HepG2 (cell line): ENCODE measurements at regions not wholly inside any gene's neighbourhood (a gene's known extent, or its start where the extent isn't known, plus 50 kb on each side); places are given as distances from the start of the nearest gene placed in this dataset.

Source experiments
- ATAC-seq: fragments of 200-7000 bp; cut with Tn5 transposase; 3 replicates; pipeline ENCODE4 v1.9.1; 2020; ENCODE audit warnings: mild to moderate bottlenecking, moderate library complexity
- BruUV-seq: library from RNA; stranded (reverse); fragments of 400-500 nt; replicated peaks from 2 replicates; lab custom pipeline; 2021; lab: Mats Ljungman, UMichigan
- CTCF ChIA-PET: fragments of 300-600 bp; formaldehyde crosslinking; extraction: SDS; loops from one replicate; lab custom pipeline; 2021; ENCODE audit warnings: low total read pairs, inconsistent platforms, low intra/inter-chr PET ratio; lab: Yijun Ruan, JAX
- POLR2A ChIA-PET: fragments of 350-600 bp; sonication (Branson Sonifier 250); formaldehyde crosslinking; loops from one replicate; lab custom pipeline; 2020; ENCODE audit warnings: antibody characterized with exemption, inconsistent platforms; lab: Yijun Ruan, JAX
- DNase-seq: peaks from one replicate; pipeline ENCODE4 v3.0.0-alpha.2; 2015; ENCODE audit warnings: low spot score
- FAIRE-seq: peaks from 3 replicates; lab custom pipeline; 2011; peaks lifted over from hg19 to GRCh38; lab: Jason Lieb, UNC
- H2AFZ ChIP-seq: one replicate; pipeline ENCODE4 v1.6.1; 2011; ENCODE audit warnings: low read length, inconsistent platforms
- H3K27ac ChIP-seq: fragments of 300-600 bp; 3 replicates; pipeline ENCODE4 v1.8.0; 2011; ENCODE audit warnings: mixed run types, mild to moderate bottlenecking, mixed read lengths, low read length, inconsistent platforms; ENCODE audit not compliant: insufficient read depth; ENCODE audit errors: extremely low read length
- H3K27me3 ChIP-seq, 2 experiments: fragments of 200-600 bp in 1 of 2; 2 replicates in 1 of 2; 3 replicates in 1 of 2; pipeline versions ENCODE4 v1.6.0 to v1.8.0; 2011; ENCODE audit warnings: low read length in 2 of 2, mild to moderate bottlenecking in 2 of 2, moderate library complexity in 2 of 2, inconsistent platforms in 1 of 2; ENCODE audit not compliant: insufficient read depth in 2 of 2, control insufficient read depth in 1 of 2
- H3K36me3 ChIP-seq, 2 experiments: fragments of 200-600 bp in 1 of 2; replicated peaks in 1 of 2; 2 replicates in 1 of 2; 3 replicates in 1 of 2; pipeline versions ENCODE4 v1.5.1 to v1.8.0; 2011; ENCODE audit warnings: low read length in 2 of 2, inconsistent platforms in 1 of 2; ENCODE audit not compliant: insufficient read depth in 2 of 2, control insufficient read depth in 1 of 2
- H3K4me1 ChIP-seq: 2 replicates; pipeline ENCODE4 v1.5.1; 2012; ENCODE audit warnings: low read length, inconsistent platforms; ENCODE audit not compliant: insufficient read depth
- H3K4me2 ChIP-seq: 2 replicates; pipeline ENCODE4 v1.6.0; 2011; ENCODE audit warnings: low read depth, low read length, inconsistent platforms
- H3K4me3 ChIP-seq, 3 experiments: fragments of 200-600 bp in 1 of 3; sonication (generic), shearing (Covaris generic) in 1 of 3; replicated peaks in 1 of 3; 2 replicates each; pipeline ENCODE4 v1.5.1; 2011 to 2016; ENCODE audit warnings: low read length in 3 of 3, inconsistent platforms in 2 of 3, low read depth in 2 of 3, mild to moderate bottlenecking in 2 of 3, control low read depth in 1 of 3, mixed read lengths in 1 of 3; ENCODE audit not compliant: insufficient read depth in 1 of 3
- H3K79me2 ChIP-seq: one replicate; pipeline ENCODE4 v1.6.1; 2011; ENCODE audit warnings: low read length, inconsistent platforms; ENCODE audit not compliant: insufficient read depth
- H3K9ac ChIP-seq: 2 replicates; pipeline ENCODE4 v1.6.0; 2011; ENCODE audit warnings: mild to moderate bottlenecking, low read depth, low read length, inconsistent platforms; ENCODE audit not compliant: insufficient read depth
- H3K9me3 ChIP-seq: 2 replicates; pipeline ENCODE4 v1.5.1; 2012; ENCODE audit warnings: mild to moderate bottlenecking, low read length
- H4K20me1 ChIP-seq: 2 replicates; pipeline ENCODE4 v1.6.0; 2011; ENCODE audit warnings: inconsistent platforms, mild to moderate bottlenecking, low read length, moderate library complexity; ENCODE audit not compliant: insufficient read depth
- AHDC1 ChIP-seq: sonication (generic); formaldehyde crosslinking; IDR thresholded peaks from 2 replicates; pipeline ENCODE4 v1.5.1; 2020; ENCODE audit warnings: mild to moderate bottlenecking, missing genetic modification reagents, borderline replicate concordance
- KDM1A ChIP-seq: IDR thresholded peaks from 2 replicates; pipeline ENCODE4 v1.6.1; 2016; ENCODE audit warnings: missing compliant biosample characterization
- MAFF ChIP-seq: IDR thresholded peaks from 2 replicates; pipeline ENCODE4 v1.6.1; 2011; ENCODE audit warnings: low read depth, low read length, improper control_type of control experiment
- ZMYM3 ChIP-seq: sonication (generic); formaldehyde crosslinking; IDR thresholded peaks from 2 replicates; pipeline ENCODE4 v1.5.1; 2020; ENCODE audit warnings: mild to moderate bottlenecking, missing genetic modification reagents
- ZNF629 ChIP-seq: sonication (generic); formaldehyde crosslinking; conservative IDR thresholded peaks from 2 replicates; pipeline ENCODE4 v1.5.0; 2020; ENCODE audit warnings: missing genetic modification reagents
- ZNF768 ChIP-seq: sonication (generic); formaldehyde crosslinking; IDR thresholded peaks from 2 replicates; pipeline ENCODE4 v1.4.0; 2020; ENCODE audit warnings: missing genetic modification reagents
- ZNF883 ChIP-seq: sonication (generic); formaldehyde crosslinking; IDR thresholded peaks from 2 replicates; pipeline ENCODE4 v1.5.1; 2020; ENCODE audit warnings: mild to moderate bottlenecking, missing genetic modification reagents; ENCODE audit errors: not compliant biosample characterization
- WGBS: methylation state at CpG from one replicate; pipeline ENCODE4 v1.1.6; 2017; ENCODE audit warnings: low lambda C conversion rate; 5-methylcytosine and 5-hydroxymethylcytosine counted together
- in situ Hi-C: cut with HindIII; loops from 2 replicates; pipeline ENCODE4 v1.10.0; 2017; ENCODE audit warnings: low pct_unique_long_range_greater_than_20kb; ENCODE audit not compliant: extremely low pct_ligation_motif_present
- intact Hi-C: fragments of 100-400 bp; cut with micrococcal nuclease; formaldehyde crosslinking; loops from one replicate; pipeline ENCODE4 v1.10.0; 2022; ENCODE audit not compliant: unreplicated experiment
- TF ChIP-seq, protein P1 (sequence below): sonication (generic); formaldehyde crosslinking; IDR thresholded peaks from 2 replicates; pipeline ENCODE4 v1.5.1; 2020; ENCODE audit warnings: mild to moderate bottlenecking, missing genetic modification reagents, moderate library complexity

GRCh38 chr5:139743804-139744203, 51.8 kb upstream of the PSD2 start:
- H3K27ac ChIP-seq = no peak overlapping the region

GRCh38 chr5:139744471-139745131, 51.0 kb upstream of the PSD2 start:
- H4K20me1 ChIP-seq = no peaks in the 10 kb centered on the region
- H3K9ac ChIP-seq = no peak overlapping the region
- no TSS peak for BruUV-seq
- H2AFZ ChIP-seq = no peak overlapping the region
- 0 out of 2 replicates have a peak overlapping the region, but pooled peaks have one; percentile 99 for H3K4me2 ChIP-seq
- WGBS = 88% methylated on average over 9 of the region's 12 CpGs
- H3K27ac ChIP-seq = no peak overlapping the region
- in situ Hi-C loops (no loop called here), intact Hi-C loops (loop anchor here (5.0 to 10.0 kb wide), 3 partner anchors 37 to 310 kb away; partner anchors contain the start of gene DNAJC18)
- H3K4me1 ChIP-seq = peaks cover 91% of the 10 kb centered on the region
- ATAC-seq (no peak), FAIRE-seq (no peak), DNase-seq (no peak)
- no peaks in the 10 kb centered on the region for H3K36me3 ChIP-seq
- H3K79me2 ChIP-seq = no peaks in the 10 kb centered on the region
- peaks cover 0 to 11% of the 10 kb centered on the region in 2 experiments; a peak in 2 of 5 replicates for H3K27me3 ChIP-seq
- CTCF ChIA-PET = no interaction called here
- no peak overlapping the region; a peak in 1 of 6 replicates for H3K4me3 ChIP-seq
- no peaks in the 10 kb centered on the region for H3K9me3 ChIP-seq
- POLR2A ChIA-PET = interaction anchor here (3.7 to 9.5 kb wide), 2 partner anchors 10 to 43 kb away, joined by 22 to 132 read pairs; no protein-coding TSS in a partner anchor
- TF ChIP-seq AHDC1 (CRISPR knock-in tag) = no peak
- peak; percentile 35 for TF ChIP-seq ZNF883 (CRISPR knock-in tag)
- no peak for TF ChIP-seq MAFF
- TF ChIP-seq ZMYM3 (CRISPR knock-in tag) = peak; percentile 87
- peak; percentile 98 for TF ChIP-seq ZNF768 (CRISPR knock-in tag)
- TF ChIP-seq, protein P1, sequence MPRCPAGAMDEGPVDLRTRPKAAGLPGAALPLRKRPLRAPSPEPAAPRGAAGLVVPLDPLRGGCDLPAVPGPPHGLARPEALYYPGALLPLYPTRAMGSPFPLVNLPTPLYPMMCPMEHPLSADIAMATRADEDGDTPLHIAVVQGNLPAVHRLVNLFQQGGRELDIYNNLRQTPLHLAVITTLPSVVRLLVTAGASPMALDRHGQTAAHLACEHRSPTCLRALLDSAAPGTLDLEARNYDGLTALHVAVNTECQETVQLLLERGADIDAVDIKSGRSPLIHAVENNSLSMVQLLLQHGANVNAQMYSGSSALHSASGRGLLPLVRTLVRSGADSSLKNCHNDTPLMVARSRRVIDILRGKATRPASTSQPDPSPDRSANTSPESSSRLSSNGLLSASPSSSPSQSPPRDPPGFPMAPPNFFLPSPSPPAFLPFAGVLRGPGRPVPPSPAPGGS (CRISPR knock-in tag) = peak; percentile 22; the same call in 1 of the 2 replicates

More at GRCh38 chr5:139743804-139744203, 51.8 kb upstream of the PSD2 start:
- no TSS peak for BruUV-seq
- Histone ChIP-seq H3K27me3 (peaks cover 0 to 6% of the 10 kb centered on the region in 2 experiments; a peak in 2 of 5 replicates), H4K20me1 (no peaks in the 10 kb centered on the region), H3K4me2 (no peak overlapping the region), H3K4me3 (no peak overlapping the region), H3K9ac (no peak overlapping the region), H2AFZ (no peak overlapping the region), H3K36me3 (no peaks in the 10 kb centered on the region), H3K9me3 (no peaks in the 10 kb centered on the region), H3K79me2 (no peaks in the 10 kb centered on the region), H3K4me1 (peaks cover 95% of the 10 kb centered on the region)
- DNase-seq (no peak), ATAC-seq (no peak), FAIRE-seq (no peak)
- intact Hi-C loops = loop anchor here (10.0 kb wide), 1 partner anchor 309 kb away; the partner anchor contains the start of gene DNAJC18
- 100% methylated on average over 2 of the region's 2 CpGs for WGBS
- TF ChIP-seq ZNF629 (CRISPR knock-in tag) (peak; percentile 86), KDM1A (no peak)
- ChIA-PET POLR2A (interaction anchor here (9.5 kb wide), 1 partner anchor 10 kb away, joined by 132 read pairs; no protein-coding TSS in a partner anchor), CTCF (no interaction called here)
- in situ Hi-C loops = no loop called here
